ENCODE measurements at regions not wholly inside any gene's neighbourhood (a gene's known extent, or its start where the extent isn't known, plus 50 kb on each side); places are given as distances from the start of the nearest gene placed in this dataset.
A peak's percentile ranks its signal among the peaks of the same experiment; 100 is the strongest.

DNA sequence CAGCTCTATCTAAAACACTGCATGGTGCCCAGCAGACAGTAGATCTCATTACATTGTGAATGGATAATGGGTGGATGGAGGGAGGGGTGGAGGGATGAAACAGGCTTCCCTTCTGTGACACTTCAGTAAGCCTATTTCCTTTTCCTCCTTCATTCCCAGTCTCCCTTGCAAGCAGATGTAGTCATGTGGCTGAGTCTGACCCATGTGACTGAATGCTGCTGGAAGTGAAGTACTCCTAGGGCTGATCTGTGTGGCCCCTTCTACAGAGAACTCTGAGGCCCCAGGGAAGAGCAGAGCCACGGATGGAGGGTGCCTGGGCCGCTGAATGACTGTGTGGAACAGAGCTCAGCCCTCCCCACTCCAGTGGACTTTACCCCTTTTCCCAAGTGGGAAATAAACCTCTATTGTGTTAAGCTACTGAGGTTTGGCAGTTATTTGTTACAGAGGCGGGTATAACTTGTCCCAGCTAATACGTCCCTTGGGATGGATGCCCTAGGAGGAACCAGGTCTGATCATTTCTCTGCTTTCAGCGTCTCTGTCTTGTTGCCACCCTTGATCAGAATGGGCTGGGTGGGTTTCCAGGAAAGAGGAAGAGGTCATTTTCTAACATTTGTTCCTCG, 176.1 kb upstream of the MVB12B start:
- H3K27ac ChIP-seq = no peak overlapping the region
- TF ChIP-seq, protein P1, sequence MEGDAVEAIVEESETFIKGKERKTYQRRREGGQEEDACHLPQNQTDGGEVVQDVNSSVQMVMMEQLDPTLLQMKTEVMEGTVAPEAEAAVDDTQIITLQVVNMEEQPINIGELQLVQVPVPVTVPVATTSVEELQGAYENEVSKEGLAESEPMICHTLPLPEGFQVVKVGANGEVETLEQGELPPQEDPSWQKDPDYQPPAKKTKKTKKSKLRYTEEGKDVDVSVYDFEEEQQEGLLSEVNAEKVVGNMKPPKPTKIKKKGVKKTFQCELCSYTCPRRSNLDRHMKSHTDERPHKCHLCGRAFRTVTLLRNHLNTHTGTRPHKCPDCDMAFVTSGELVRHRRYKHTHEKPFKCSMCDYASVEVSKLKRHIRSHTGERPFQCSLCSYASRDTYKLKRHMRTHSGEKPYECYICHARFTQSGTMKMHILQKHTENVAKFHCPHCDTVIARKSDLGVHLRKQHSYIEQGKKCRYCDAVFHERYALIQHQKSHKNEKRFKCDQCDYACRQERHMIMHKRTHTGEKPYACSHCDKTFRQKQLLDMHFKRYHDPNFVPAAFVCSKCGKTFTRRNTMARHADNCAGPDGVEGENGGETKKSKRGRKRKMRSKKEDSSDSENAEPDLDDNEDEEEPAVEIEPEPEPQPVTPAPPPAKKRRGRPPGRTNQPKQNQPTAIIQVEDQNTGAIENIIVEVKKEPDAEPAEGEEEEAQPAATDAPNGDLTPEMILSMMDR (conservative IDR thresholded peaks at IDR 0.05; ENCODE audit: low read depth) = no peak
- ChIA-PET CTCF (interaction anchor here (0.6 kb wide), 1 partner anchor 592 kb away, joined by 3 read pairs; no protein-coding TSS in a partner anchor), POLR2A (ENCODE audit: low non-redundant PET) (no interaction called here)
- DNase-seq (ENCODE audit: low spot score) = no peak

DNA sequence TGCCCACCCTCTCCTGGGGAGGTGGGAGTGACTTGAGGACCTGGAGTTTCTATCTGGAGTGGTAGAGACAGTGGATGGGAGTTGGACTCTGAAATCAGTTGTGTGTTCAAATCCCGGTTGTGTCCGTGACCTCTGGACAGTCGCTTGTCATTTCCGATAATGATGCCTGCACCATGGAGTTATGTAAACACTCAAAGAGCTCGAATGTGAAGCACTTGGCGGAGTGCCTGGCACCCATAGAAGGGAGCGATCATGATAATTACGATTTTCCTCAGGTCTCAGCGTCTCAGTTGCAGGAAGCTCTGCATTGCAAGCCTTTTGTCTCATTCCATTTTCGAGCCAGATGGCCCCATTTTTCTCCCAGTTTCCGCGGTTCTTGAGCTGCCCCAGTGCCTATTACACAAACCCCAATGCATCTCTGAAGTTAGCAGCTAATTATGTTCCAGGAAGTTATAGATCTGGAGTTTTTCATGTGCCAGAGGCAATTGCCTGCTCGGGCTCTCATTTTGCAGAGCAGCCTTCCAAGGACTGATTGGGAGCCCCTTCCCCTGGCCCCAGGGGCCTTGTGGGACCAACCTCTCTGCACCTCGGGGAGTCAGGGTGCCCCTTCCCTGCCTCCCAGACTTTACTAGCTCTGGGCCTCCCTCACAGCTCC, 175.5 kb upstream of the MVB12B start:
- DNase-seq (ENCODE audit: low spot score) = no peak
- H3K27ac ChIP-seq = no peak overlapping the region
- POLR2A ChIA-PET (ENCODE audit: low non-redundant PET) = no interaction called here

DNA sequence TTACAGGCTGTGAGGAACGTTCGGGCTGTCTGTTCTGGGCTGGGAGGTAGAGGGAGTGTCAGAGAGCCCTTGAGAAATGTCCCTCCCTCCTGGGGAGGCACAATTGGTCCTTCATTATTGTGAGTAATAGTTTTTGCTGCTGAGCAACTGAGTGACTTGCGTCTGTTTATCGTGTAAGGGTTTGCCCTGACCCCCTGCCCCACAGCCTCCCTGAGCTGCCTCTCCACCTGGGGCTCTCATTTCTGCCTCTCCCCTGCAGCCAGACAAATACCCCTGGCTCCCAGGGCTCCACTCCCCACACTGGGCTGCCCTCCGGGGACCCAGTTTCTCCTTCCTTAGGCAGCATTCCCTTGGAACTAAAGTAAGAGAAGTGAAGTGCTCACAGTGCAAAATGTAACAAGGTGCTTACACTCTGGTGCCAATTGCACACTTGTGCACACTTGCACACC, 174.9 kb upstream of the MVB12B start:
- H3K27ac ChIP-seq = no peak overlapping the region
- CTCF ChIA-PET = interaction anchor here (0.5 to 0.7 kb wide), 2 partner anchors 108 to 1025 kb away, joined by 3 to 4 read pairs; no protein-coding TSS in a partner anchor
- DNase-seq (ENCODE audit: low spot score) = peak; percentile 44
- POLR2A ChIA-PET (ENCODE audit: low non-redundant PET) = no interaction called here
- TF ChIP-seq, protein P1 (conservative IDR thresholded peaks at IDR 0.05; ENCODE audit: low read depth) = no peak

More for the DNA sequence above, 175.5 kb upstream of the MVB12B start:
- TF ChIP-seq, protein P1 (conservative IDR thresholded peaks at IDR 0.05; ENCODE audit: low read depth) = no peak
- CTCF ChIA-PET = interaction anchor here (0.5 to 0.7 kb wide), 3 partner anchors 108 to 1024 kb away, joined by 3 to 4 read pairs (median 3); no protein-coding TSS in a partner anchor

DNA sequence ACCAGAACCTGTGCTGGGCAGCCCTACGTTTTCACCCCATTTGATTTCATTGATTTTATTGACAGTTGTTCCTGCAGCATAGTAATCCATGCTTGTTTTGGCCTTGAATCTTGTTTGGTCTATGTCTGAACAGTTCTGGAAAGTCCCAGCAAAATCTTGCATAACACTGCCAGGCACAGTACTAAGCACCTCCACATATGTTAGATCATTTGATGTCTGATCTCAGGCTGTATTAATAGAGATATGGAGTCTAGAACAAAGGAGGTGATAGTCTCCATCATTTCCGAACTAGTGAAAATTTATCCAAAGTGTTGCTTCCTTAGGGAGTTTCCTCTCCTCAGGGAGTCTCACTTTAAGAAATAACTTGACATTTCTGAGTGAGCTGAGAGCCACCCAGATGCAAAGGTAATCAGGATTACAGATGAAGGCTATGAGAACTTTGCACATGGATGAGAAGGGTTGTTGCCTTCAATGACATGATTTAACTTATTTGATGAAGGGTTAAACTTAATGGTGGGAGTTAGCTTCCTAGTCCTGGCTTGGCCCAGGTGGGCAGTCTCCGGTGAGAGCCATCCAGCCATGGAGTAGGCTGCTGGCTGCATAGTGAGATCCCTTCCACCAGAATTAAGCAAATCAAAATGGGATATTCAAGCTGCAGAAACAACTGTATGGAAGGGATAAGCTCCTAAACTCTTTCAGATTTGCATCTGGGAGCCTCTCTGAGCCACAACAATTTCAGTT, 173.8 kb upstream of the MVB12B start:
- no peak for DNase-seq (ENCODE audit: low spot score)
- POLR2A ChIA-PET (ENCODE audit: low non-redundant PET) = no interaction called here
- CTCF ChIA-PET = no interaction called here
- TF ChIP-seq, protein P1 (conservative IDR thresholded peaks at IDR 0.05; ENCODE audit: low read depth) = no peak
- H3K27ac ChIP-seq = no peak overlapping the region

DNA sequence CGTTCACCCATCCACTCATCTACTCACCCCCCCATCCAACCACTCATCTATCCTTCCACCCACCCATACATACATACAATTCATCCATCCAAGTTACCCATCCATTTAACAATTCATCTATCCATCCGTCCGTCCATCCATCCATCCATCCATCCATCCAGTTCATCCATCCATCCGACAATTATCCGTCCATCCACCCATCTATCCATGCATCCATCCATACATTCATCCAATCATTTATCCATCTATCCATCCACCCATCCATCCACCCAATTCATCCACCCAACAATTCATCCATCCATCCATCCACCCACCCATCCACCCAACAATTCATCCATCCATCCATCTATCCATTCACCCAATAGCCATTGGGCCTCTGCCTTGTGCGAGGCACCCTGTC, 173.2 kb upstream of the MVB12B start:
- no peak for DNase-seq (ENCODE audit: low spot score)
- CTCF ChIA-PET = no interaction called here
- TF ChIP-seq, protein P1 (conservative IDR thresholded peaks at IDR 0.05; ENCODE audit: low read depth) = no peak
- POLR2A ChIA-PET (ENCODE audit: low non-redundant PET) = no interaction called here
- no peak overlapping the region for H3K27ac ChIP-seq

DNA sequence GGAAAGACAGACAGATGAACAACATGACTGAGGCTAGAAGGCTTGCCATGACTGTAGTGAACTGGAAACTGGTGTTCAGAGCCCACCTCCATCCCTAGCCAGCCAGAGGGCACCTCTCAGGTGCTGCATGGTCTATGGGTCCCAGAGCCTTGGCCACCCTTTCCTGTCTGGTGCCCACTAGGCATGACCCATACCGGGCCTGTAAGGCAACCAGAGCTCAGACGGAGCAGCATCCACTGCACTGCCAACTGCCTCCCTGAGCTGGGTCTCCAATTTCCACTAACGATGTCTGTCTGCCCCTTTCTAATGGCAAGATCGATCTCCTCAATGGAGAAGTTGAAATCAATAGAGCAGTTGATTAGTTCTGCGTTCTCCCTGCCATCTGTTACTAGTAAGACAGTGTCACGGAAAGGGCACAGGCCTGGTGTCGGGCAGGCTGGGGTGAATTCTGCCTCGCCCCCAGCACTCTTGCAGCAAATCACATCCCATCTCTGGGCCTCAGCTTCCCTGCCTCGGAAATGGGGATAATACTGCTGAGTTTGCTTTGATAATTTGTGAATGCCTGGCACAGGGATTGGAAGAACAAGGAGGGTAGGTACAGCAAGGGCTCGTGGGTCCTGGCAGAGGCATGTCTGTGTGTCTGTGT, 172.3 kb upstream of the MVB12B start:
- CTCF ChIA-PET = interaction anchor here (0.7 kb wide), 1 partner anchor 8 kb away, joined by 3 read pairs; no protein-coding TSS in a partner anchor
- POLR2A ChIA-PET (ENCODE audit: low non-redundant PET) = no interaction called here
- no peak overlapping the region for H3K27ac ChIP-seq
- no peak for DNase-seq (ENCODE audit: low spot score)
- TF ChIP-seq, protein P1 (conservative IDR thresholded peaks at IDR 0.05; ENCODE audit: low read depth) = no peak

All from RWPE1 (cell line).